GM23338 (cell line): ENCODE measurements at regions not wholly inside any gene's neighbourhood (a gene's known extent, or its start where the extent isn't known, plus 50 kb on each side); places are given as distances from the start of the nearest gene placed in this dataset.

ENCODE experiments used
- ATAC-seq: fragments of 200-7000 bp; cut with Tn5 transposase; 3 replicates; pipeline ENCODE4 v1.9.1; 2020
- DNase-seq: peaks from one replicate; pipeline ENCODE4 v3.0.0-alpha.2; 2015; ENCODE audit warnings: low spot score
- H2AFZ ChIP-seq: fragments of 200-600 bp; sonication (generic); 2 replicates; pipeline ENCODE4 v1.8.0; 2016; ENCODE audit warnings: antibody characterized with exemption, mild to moderate bottlenecking, moderate library complexity
- H3F3A ChIP-seq: fragments of 200-600 bp; sonication (generic); replicated peaks from 2 replicates; pipeline ENCODE4 v1.8.0; 2017; ENCODE audit warnings: antibody characterized with exemption, mixed run types, low read depth
- H3K27ac ChIP-seq: fragments of 200-600 bp; sonication (generic); 2 replicates; pipeline ENCODE4 v1.6.1; 2016; ENCODE audit warnings: low read depth
- H3K27me3 ChIP-seq: fragments of 200-600 bp; sonication (generic); 2 replicates; pipeline ENCODE4 v1.8.0; 2016; ENCODE audit warnings: mild to moderate bottlenecking, mixed run types, moderate library complexity; ENCODE audit not compliant: insufficient read depth
- H3K36me3 ChIP-seq: fragments of 200-600 bp; sonication (generic); 2 replicates; pipeline ENCODE4 v1.8.0; 2016; ENCODE audit warnings: mild to moderate bottlenecking; ENCODE audit not compliant: insufficient read depth
- H3K4me1 ChIP-seq: fragments of 200-600 bp; sonication (generic); 2 replicates; pipeline ENCODE4 v1.8.0; 2016; ENCODE audit warnings: mild to moderate bottlenecking, moderate library complexity; ENCODE audit not compliant: insufficient read depth
- H3K4me2 ChIP-seq: fragments of 200-600 bp; sonication (generic); 2 replicates; pipeline ENCODE4 v1.7.1; 2017; ENCODE audit warnings: mixed run types
- H3K4me3 ChIP-seq: fragments of 200-600 bp; sonication (generic); 2 replicates; pipeline ENCODE4 v1.6.1; 2016; ENCODE audit warnings: mixed run types
- H3K79me2 ChIP-seq: fragments of 200-600 bp; sonication (generic); replicated peaks from 2 replicates; pipeline ENCODE4 v1.8.0; 2017; ENCODE audit warnings: mild to moderate bottlenecking; ENCODE audit not compliant: insufficient read depth
- H3K9me2 ChIP-seq: fragments of 200-600 bp; sonication (generic); 2 replicates; pipeline ENCODE4 v1.8.0; 2017; ENCODE audit not compliant: insufficient read depth
- H4K20me1 ChIP-seq: fragments of 200-600 bp; sonication (generic); replicated peaks from 2 replicates; pipeline ENCODE4 v1.8.0; 2017; ENCODE audit warnings: mild to moderate bottlenecking; ENCODE audit not compliant: insufficient read depth
- H3K27ac Mint-ChIP-seq: 2 replicates; pipeline ENCODE4 v1.8.0; 2020; ENCODE audit warnings: inconsistent platforms, mild to moderate bottlenecking, moderate library complexity, mixed read lengths
- H3K27me3 Mint-ChIP-seq: 3 replicates; pipeline ENCODE4 v1.8.0; 2022; ENCODE audit warnings: low read depth, mild to moderate bottlenecking, moderate library complexity, mixed read lengths, inconsistent platforms; ENCODE audit not compliant: insufficient read depth, poor library complexity
- H3K36me3 Mint-ChIP-seq: 3 replicates; pipeline ENCODE4 v1.8.0; 2021; ENCODE audit warnings: low read depth, mild to moderate bottlenecking, inconsistent platforms, moderate library complexity, mixed read lengths
- H3K4me1 Mint-ChIP-seq: 3 replicates; pipeline ENCODE4 v1.8.0; 2020; ENCODE audit warnings: mild to moderate bottlenecking, inconsistent platforms, mixed read lengths
- H3K4me3 Mint-ChIP-seq: 3 replicates; pipeline ENCODE4 v1.8.0; 2021; ENCODE audit warnings: moderate library complexity, mild to moderate bottlenecking, inconsistent platforms, mixed read lengths
- H3K9me3 Mint-ChIP-seq: 3 replicates; pipeline ENCODE4 v1.8.0; 2020; ENCODE audit warnings: moderate library complexity, mild to moderate bottlenecking, inconsistent platforms, mixed read lengths
- CREB1 ChIP-seq: fragments of 250-450 bp; sonication (Bioruptor Pico); IDR thresholded peaks from 2 replicates; pipeline ENCODE4 v1.5.0; 2020; ENCODE audit warnings: low read depth, mild to moderate bottlenecking, moderate library complexity
- JUNB ChIP-seq: IDR thresholded peaks from one replicate; pipeline ENCODE4 v1.6.1; 2016; ENCODE audit warnings: antibody characterized with exemption; ENCODE audit not compliant: unreplicated experiment
- TF ChIP-seq, protein P1 (sequence below), 2 experiments: fragments of 200-600 bp in 1 of 2; sonication (generic) in 1 of 2; conservative IDR thresholded peaks; 2 replicates each; pipeline versions ENCODE4 v1.5.1 to v1.6.1; 2016 to 2017; ENCODE audit warnings: antibody characterized with exemption in 2 of 2, low read depth in 2 of 2, mild to moderate bottlenecking in 2 of 2, moderate library complexity in 1 of 2
- TF ChIP-seq, protein P2 (sequence below): IDR thresholded peaks from 2 replicates; pipeline ENCODE4 v1.6.1; 2016; ENCODE audit warnings: antibody characterized with exemption
- TF ChIP-seq, protein P3 (sequence below): IDR thresholded peaks from one replicate; pipeline ENCODE4 v1.6.1; 2018; ENCODE audit warnings: antibody characterized with exemption; ENCODE audit not compliant: unreplicated experiment
- TF ChIP-seq, protein P4 (sequence below): fragments of 250-450 bp; sonication (Bioruptor Pico); IDR thresholded peaks from 2 replicates; pipeline ENCODE4 v1.5.0; 2020; ENCODE audit warnings: mild to moderate bottlenecking, moderate library complexity

DNA sequence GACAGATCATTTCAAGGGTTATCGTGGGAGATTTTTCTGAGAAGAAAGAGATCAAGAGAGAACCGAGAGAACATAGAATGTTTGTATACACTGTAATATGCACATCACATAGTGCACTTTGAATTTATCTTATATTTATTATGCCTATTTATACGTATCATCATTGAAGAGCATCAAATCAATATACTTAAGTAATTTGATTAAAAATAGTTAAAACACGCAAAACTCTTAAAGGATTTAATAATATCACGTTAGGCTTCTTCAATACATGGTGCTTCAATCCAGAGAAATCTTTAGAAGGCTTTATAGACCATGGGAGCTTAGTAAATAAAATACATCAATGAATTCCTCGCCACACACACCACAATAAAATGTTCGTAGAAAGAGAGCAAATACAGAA, 139.5 kb upstream of the C11orf58 start:
- ATAC-seq: no peak
- H3K27ac ChIP-seq: no peak overlapping the region
- no peaks in the 10 kb centered on the region for H3K9me3 Mint-ChIP-seq
- TF ChIP-seq, protein P1, sequence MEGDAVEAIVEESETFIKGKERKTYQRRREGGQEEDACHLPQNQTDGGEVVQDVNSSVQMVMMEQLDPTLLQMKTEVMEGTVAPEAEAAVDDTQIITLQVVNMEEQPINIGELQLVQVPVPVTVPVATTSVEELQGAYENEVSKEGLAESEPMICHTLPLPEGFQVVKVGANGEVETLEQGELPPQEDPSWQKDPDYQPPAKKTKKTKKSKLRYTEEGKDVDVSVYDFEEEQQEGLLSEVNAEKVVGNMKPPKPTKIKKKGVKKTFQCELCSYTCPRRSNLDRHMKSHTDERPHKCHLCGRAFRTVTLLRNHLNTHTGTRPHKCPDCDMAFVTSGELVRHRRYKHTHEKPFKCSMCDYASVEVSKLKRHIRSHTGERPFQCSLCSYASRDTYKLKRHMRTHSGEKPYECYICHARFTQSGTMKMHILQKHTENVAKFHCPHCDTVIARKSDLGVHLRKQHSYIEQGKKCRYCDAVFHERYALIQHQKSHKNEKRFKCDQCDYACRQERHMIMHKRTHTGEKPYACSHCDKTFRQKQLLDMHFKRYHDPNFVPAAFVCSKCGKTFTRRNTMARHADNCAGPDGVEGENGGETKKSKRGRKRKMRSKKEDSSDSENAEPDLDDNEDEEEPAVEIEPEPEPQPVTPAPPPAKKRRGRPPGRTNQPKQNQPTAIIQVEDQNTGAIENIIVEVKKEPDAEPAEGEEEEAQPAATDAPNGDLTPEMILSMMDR (conservative IDR thresholded peaks at IDR 0.05; ENCODE audit: low read depth in 2 of 2): no peak
- TF ChIP-seq CREB1 (CRISPR knock-in tag): no peak
- TF ChIP-seq JUNB: no peak
- TF ChIP-seq, protein P2, sequence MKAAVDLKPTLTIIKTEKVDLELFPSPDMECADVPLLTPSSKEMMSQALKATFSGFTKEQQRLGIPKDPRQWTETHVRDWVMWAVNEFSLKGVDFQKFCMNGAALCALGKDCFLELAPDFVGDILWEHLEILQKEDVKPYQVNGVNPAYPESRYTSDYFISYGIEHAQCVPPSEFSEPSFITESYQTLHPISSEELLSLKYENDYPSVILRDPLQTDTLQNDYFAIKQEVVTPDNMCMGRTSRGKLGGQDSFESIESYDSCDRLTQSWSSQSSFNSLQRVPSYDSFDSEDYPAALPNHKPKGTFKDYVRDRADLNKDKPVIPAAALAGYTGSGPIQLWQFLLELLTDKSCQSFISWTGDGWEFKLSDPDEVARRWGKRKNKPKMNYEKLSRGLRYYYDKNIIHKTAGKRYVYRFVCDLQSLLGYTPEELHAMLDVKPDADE: no peak
- TF ChIP-seq, protein P3, sequence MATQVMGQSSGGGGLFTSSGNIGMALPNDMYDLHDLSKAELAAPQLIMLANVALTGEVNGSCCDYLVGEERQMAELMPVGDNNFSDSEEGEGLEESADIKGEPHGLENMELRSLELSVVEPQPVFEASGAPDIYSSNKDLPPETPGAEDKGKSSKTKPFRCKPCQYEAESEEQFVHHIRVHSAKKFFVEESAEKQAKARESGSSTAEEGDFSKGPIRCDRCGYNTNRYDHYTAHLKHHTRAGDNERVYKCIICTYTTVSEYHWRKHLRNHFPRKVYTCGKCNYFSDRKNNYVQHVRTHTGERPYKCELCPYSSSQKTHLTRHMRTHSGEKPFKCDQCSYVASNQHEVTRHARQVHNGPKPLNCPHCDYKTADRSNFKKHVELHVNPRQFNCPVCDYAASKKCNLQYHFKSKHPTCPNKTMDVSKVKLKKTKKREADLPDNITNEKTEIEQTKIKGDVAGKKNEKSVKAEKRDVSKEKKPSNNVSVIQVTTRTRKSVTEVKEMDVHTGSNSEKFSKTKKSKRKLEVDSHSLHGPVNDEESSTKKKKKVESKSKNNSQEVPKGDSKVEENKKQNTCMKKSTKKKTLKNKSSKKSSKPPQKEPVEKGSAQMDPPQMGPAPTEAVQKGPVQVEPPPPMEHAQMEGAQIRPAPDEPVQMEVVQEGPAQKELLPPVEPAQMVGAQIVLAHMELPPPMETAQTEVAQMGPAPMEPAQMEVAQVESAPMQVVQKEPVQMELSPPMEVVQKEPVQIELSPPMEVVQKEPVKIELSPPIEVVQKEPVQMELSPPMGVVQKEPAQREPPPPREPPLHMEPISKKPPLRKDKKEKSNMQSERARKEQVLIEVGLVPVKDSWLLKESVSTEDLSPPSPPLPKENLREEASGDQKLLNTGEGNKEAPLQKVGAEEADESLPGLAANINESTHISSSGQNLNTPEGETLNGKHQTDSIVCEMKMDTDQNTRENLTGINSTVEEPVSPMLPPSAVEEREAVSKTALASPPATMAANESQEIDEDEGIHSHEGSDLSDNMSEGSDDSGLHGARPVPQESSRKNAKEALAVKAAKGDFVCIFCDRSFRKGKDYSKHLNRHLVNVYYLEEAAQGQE: no peak
- TF ChIP-seq, protein P4, sequence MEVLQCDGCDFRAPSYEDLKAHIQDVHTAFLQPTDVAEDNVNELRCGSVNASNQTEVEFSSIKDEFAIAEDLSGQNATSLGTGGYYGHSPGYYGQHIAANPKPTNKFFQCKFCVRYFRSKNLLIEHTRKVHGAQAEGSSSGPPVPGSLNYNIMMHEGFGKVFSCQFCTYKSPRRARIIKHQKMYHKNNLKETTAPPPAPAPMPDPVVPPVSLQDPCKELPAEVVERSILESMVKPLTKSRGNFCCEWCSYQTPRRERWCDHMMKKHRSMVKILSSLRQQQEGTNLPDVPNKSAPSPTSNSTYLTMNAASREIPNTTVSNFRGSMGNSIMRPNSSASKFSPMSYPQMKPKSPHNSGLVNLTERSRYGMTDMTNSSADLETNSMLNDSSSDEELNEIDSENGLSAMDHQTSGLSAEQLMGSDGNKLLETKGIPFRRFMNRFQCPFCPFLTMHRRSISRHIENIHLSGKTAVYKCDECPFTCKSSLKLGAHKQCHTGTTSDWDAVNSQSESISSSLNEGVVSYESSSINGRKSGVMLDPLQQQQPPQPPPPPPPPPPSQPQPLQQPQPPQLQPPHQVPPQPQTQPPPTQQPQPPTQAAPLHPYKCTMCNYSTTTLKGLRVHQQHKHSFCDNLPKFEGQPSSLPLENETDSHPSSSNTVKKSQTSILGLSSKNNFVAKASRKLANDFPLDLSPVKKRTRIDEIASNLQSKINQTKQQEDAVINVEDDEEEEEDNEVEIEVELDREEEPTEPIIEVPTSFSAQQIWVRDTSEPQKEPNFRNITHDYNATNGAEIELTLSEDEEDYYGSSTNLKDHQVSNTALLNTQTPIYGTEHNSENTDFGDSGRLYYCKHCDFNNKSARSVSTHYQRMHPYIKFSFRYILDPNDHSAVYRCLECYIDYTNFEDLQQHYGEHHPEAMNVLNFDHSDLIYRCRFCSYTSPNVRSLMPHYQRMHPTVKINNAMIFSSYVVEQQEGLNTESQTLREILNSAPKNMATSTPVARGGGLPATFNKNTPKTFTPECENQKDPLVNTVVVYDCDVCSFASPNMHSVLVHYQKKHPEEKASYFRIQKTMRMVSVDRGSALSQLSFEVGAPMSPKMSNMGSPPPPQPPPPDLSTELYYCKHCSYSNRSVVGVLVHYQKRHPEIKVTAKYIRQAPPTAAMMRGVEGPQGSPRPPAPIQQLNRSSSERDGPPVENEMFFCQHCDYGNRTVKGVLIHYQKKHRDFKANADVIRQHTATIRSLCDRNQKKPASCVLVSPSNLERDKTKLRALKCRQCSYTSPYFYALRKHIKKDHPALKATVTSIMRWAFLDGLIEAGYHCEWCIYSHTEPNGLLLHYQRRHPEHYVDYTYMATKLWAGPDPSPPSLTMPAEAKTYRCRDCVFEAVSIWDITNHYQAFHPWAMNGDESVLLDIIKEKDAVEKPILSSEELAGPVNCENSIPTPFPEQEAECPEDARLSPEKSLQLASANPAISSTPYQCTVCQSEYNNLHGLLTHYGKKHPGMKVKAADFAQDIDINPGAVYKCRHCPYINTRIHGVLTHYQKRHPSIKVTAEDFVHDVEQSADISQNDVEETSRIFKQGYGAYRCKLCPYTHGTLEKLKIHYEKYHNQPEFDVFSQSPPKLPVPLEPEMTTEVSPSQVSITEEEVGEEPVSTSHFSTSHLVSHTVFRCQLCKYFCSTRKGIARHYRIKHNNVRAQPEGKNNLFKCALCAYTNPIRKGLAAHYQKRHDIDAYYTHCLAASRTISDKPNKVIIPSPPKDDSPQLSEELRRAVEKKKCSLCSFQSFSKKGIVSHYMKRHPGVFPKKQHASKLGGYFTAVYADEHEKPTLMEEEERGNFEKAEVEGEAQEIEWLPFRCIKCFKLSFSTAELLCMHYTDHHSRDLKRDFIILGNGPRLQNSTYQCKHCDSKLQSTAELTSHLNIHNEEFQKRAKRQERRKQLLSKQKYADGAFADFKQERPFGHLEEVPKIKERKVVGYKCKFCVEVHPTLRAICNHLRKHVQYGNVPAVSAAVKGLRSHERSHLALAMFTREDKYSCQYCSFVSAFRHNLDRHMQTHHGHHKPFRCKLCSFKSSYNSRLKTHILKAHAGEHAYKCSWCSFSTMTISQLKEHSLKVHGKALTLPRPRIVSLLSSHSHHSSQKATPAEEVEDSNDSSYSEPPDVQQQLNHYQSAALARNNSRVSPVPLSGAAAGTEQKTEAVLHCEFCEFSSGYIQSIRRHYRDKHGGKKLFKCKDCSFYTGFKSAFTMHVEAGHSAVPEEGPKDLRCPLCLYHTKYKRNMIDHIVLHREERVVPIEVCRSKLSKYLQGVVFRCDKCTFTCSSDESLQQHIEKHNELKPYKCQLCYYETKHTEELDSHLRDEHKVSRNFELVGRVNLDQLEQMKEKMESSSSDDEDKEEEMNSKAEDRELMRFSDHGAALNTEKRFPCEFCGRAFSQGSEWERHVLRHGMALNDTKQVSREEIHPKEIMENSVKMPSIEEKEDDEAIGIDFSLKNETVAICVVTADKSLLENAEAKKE (CRISPR knock-in tag): no peak
- no peaks in the 10 kb centered on the region for H3K36me3 ChIP-seq
- H3K4me3 Mint-ChIP-seq: no peak overlapping the region
- H2AFZ ChIP-seq: no peak overlapping the region
- no peaks in the 10 kb centered on the region for H3K79me2 ChIP-seq
- H3K27me3 Mint-ChIP-seq: peaks cover 27% of the 10 kb centered on the region
- no peak overlapping the region for H3K4me3 ChIP-seq
- H3K4me1 Mint-ChIP-seq: peaks cover 10% of the 10 kb centered on the region
- no peaks in the 10 kb centered on the region for H3K36me3 Mint-ChIP-seq
- H3F3A ChIP-seq: no peaks in the 10 kb centered on the region
- H3K4me2 ChIP-seq: no peak overlapping the region
- 0 out of 2 replicates have a peak, but pooled peaks cover 16% of the 10 kb centered on the region for H4K20me1 ChIP-seq
- no peak for DNase-seq
- peaks cover 62% of the 10 kb centered on the region for H3K27me3 ChIP-seq
- no peak overlapping the region for H3K27ac Mint-ChIP-seq
- H3K9me2 ChIP-seq: no peaks in the 10 kb centered on the region
- peaks cover 5% of the 10 kb centered on the region; the same call in 1 of the 2 replicates for H3K4me1 ChIP-seq
